Occipital lobe (tissue), 1 donor: ENCODE measurements at regions not wholly inside any gene's neighbourhood (a gene's known extent, or its start where the extent isn't known, plus 50 kb on each side); places are given as distances from the start of the nearest gene placed in this dataset.
"Not testable (repeated sequence)": the region's sequence is repeated elsewhere in the genome, so short reads cannot be mapped to it uniquely, and the experiment has no call there.

Experiments
- DNase-seq: peaks from one replicate; lab custom pipeline; 2025; lab: John Stamatoyannopoulos, UW

DNA sequence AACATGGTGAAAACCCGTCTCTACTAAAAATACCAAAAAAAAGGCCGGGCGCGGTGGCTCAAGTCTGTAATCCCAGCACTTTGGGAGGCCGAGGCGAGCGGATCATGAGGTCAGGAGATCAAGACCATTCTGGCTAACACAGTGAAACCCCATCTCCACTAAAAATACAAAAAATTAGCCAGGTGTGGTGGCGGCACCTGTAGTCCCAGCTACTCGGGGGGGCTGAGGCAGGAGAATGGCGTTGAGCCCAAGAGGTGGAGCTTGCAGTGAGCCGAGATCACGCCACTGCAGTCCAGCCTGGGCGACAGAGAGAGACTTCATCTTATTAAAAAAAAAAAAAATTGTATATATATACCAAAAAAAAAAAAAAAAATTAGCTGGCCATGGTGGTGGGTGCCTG lies 533.8 kb downstream of the DMRTA1 start:
- DNase-seq: not testable (repeated sequence)

GRCh38 chr9:22986556-22986955 lies 539.9 kb downstream of the DMRTA1 start:
- no peak for DNase-seq

- no peak for DNase-seq
Measured at GRCh38 chr9:22990349-22990748, 543.7 kb downstream of the DMRTA1 start.

GRCh38 chr9:22992780-22993179 lies 546.2 kb downstream of the DMRTA1 start:
- no peak for DNase-seq

DNA sequence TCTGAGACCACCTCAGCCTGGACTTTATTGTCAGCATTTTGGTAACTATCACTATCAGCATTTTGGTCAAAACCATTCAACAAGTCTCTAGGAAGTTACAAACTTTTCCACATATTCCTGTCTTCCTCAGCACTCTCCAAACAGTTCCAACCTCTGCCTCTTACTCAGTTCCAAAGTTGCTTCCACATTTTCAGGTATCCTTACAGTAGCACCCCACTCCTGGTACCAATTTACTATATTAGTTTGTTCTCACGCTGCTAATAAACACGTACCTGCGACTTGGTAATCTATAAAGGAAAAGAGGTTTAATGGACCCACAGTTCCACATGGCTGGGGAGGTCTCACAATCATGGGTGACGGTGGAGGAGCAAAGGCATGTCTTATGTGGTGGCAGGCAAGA lies 551.3 kb downstream of the DMRTA1 start:
- DNase-seq: no peak

GRCh38 chr9:23005156-23005555 lies 558.5 kb downstream of the DMRTA1 start:
- DNase-seq: peak; percentile 37

GRCh38 chr9:23006127-23006526 lies 559.5 kb downstream of the DMRTA1 start:
- no peak for DNase-seq

GRCh38 chr9:23011669-23012068 lies 565.0 kb downstream of the DMRTA1 start:
- DNase-seq: no peak

- DNase-seq: no peak
Measured at GRCh38 chr9:23015557-23015956, 568.9 kb downstream of the DMRTA1 start.

DNA sequence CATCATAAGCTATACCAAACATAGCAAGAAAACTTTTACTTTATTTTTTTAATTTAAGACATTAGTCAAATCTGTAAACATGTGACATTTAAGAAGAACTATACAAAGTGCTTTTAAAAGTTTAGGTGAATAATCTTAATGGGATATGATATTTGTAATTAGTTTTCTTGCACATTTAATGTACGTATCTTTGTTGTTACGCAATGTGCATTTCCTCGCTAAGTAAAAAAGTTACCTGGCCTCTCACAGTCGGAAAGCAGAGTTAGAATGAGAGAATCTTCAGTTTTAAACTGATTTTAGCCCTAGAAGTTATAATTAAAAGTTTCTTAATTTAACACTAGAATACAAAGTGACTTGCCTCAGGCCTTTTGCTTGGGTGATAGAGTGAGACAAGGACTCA lies 589.8 kb downstream of the DMRTA1 start:
- DNase-seq: no peak

DNA sequence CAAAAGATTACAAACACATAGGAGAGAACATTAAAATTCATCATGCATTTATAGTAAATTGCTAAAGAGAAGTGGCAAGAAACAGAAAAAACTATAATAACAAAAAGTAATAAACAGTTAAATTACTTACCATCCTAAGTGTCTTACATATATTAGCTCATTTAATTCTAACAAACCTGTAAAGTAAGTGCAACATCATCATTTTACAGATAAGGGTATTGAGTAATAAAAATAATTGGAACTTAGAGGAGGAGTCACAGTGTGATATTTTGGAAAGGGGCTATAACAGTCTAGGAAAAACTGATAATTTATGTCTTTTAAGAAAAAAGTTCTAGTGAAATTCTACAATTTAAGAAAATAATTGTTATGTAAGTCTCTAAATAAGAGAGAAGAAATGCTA lies 592.8 kb downstream of the DMRTA1 start:
- no peak for DNase-seq

- DNase-seq: no peak
Measured at GRCh38 chr9:23041466-23041865, 594.8 kb downstream of the DMRTA1 start.

DNA sequence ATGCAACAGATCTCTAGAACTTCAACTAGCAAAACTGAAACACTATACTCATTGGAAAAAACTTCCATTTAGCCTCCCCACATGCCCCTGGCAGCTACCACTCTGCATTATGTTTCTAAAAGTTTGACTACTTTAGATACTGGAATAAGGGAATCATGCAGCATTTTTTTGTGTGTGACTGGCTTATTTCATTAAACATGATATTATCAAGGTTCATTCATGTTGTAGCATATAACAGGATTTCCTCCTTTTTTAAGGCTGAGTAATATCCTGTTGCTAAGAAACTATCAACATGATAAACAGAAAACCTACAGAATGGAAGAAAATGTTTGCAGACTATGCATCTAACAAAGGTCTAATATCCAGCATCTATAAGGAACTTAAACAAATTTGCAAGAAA lies 597.9 kb downstream of the DMRTA1 start:
- DNase-seq: no peak

DNA sequence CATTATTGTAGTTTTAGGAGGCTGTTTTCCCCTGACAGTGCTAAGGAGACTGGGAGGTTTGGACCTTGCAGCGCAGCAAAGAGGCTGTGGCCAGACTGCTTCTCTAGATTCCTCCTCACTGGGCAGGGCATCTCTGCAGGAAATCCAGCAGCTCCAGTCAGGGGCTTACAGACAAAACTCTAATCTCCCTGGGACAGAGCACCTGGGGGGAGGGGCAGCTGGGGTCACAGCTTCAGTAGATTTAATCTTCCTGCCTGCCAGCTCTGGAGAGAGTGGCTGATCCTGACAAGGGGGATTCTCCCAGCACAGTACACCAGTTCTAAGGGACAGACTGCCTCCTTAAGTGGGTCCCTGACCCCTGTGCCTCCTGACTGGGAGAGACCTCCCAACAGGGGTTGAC lies 599.4 kb downstream of the DMRTA1 start:
- DNase-seq: not testable (repeated sequence)

DNA sequence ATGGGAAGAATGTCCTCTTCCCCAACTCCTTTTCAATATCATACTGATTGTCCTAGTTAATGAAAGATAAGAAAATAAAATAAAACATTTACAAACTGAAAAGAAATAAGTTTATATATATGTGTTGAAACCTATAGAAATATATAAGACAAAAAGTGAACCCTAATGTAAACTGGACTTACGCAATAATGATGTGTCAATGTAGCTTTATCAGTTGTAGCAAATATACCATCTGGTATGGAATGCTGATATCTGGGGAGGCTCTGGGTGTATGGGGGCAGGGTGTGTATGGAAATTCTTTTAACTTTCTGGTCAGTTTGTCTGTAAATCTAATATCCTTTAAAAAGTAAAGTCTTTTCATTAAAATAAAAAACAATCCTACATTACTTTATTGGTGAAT lies 603.9 kb downstream of the DMRTA1 start:
- no peak for DNase-seq

- DNase-seq: no peak
Measured at GRCh38 chr9:23073136-23073535, 626.5 kb downstream of the DMRTA1 start.

GRCh38 chr9:23079798-23080197 lies 633.2 kb downstream of the DMRTA1 start:
- DNase-seq: no peak

- no peak for DNase-seq
Measured at GRCh38 chr9:23081377-23081776, 634.8 kb downstream of the DMRTA1 start.

- DNase-seq: no peak
Measured at GRCh38 chr9:23088932-23089364, 642.3 kb downstream of the DMRTA1 start.

DNA sequence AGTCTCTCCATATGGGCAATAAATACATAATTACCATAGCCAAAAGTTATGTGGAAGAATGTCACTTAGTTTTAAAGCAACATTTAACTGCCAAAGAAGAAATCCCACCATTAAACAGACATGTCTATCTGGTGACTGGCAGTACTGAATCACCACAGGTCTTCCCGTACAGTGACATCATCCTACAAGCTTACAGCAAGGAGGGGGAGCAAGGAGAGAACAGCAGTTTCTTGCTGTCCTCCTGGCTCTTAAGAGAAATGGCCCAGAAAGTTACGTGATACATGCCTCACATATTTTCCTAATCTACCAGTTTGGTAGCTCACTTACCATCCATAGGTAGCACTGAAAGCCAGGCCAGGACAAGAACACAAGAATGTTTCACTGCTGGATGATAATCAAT lies 671.0 kb downstream of the DMRTA1 start:
- DNase-seq: no peak

- DNase-seq: no peak
Measured at GRCh38 chr9:23120630-23121029, 674.0 kb downstream of the DMRTA1 start.

- no peak for DNase-seq
Measured at GRCh38 chr9:23123048-23123632, 676.5 kb downstream of the DMRTA1 start.

DNA sequence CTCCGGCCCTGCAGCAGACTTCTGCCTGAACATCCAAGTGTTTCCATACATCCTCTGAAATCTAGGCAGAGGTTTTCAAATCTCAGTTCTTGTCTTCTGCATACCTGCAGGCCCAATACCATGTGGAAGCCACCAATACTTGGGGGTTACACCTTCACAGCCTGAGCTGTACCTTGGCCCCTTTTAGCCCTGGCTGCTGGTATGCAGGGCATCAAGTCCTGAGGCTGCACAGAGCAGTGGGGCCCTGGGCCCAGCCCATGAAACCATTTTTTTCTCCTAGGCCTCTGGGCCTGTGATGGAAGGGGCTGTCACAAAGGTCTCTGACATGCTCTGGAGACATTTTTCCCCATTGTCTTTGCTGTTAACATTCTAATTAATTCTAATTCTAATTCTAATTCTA lies 680.6 kb downstream of the ELAVL2 start:
- no peak for DNase-seq

DNA sequence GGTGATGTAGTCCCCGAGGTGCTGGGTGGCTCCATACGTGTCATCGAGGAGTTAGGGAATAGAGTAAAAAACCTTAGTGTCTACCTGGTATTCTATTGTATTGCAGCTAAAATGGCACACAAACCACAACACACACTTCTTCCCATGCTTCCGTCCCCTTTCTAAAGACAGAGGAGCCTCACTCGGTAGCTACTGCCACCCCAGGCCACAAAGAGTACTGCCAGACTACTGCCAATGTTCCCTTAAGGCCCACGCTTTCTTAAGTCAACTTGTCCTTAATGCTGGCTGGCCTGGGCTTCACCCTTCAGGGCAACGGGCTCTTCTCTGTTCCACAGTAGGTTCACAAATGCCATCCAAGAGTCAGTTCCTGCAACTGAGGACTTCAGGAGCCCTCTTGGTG lies 673.0 kb downstream of the ELAVL2 start:
- no peak for DNase-seq
